ENCODE measurements at regions not wholly inside any gene's neighbourhood (a gene's known extent, or its start where the extent isn't known, plus 50 kb on each side); places are given as distances from the start of the nearest gene placed in this dataset.

DNA sequence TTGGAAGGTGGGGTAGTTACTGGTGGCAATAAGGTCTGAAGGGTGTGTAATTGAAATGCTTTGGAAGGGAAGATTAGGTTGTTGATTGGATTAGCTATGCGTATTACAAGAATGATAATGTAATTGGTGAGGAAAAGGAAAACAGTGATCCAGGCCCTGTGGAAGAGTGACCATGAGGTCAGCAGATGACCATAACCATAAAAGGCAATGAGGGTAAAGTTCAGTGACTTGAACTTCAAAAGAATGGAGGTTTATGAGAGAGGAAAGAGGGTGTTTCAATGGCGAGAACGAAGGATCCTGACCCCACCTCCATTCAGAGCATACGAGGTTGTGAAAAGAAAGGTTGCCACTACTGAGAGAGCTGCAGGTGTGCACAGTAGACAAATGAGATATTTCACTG, 439.7 kb downstream of the CCSER2 start:
- TF ChIP-seq CTCF (IDR thresholded peaks at IDR 0.05), result no peak
- no peak for TF ChIP-seq POLR2A (IDR thresholded peaks at IDR 0.05)
